RPMI7951 (cell line): ENCODE measurements at regions not wholly inside any gene's neighbourhood (a gene's known extent, or its start where the extent isn't known, plus 50 kb on each side); places are given as distances from the start of the nearest gene placed in this dataset.

Experiments used
- DNase-seq: peaks from one replicate; pipeline ENCODE4 v3.0.0-alpha.2; 2012; ENCODE audit warnings: low read depth

- no peak for DNase-seq
These were observed 193.4 kb upstream of the STEAP4 start for GRCh38 chr7:88500131-88500530.

GRCh38 chr7:88495881-88496725 lies 189.4 kb upstream of the STEAP4 start:
- no peak for DNase-seq

- DNase-seq: no peak
These were observed 185.5 kb upstream of the STEAP4 start for GRCh38 chr7:88492153-88492552.

- no peak for DNase-seq
These were observed 184.2 kb upstream of the STEAP4 start for GRCh38 chr7:88490874-88491273.

GRCh38 chr7:88490161-88490560 lies 183.5 kb upstream of the STEAP4 start:
- DNase-seq: no peak

GRCh38 chr7:88485821-88486220 lies 179.1 kb upstream of the STEAP4 start:
- DNase-seq: no peak

- DNase-seq: no peak
These were observed 177.9 kb upstream of the STEAP4 start for GRCh38 chr7:88484551-88484950.

- DNase-seq: no peak
These were observed 174.2 kb upstream of the STEAP4 start for GRCh38 chr7:88480896-88481295.

GRCh38 chr7:88480271-88480670 lies 173.6 kb upstream of the STEAP4 start:
- DNase-seq: no peak

- no peak for DNase-seq
These were observed 171.3 kb upstream of the STEAP4 start for GRCh38 chr7:88477976-88478375.

GRCh38 chr7:88465600-88465999 lies 158.9 kb upstream of the STEAP4 start:
- DNase-seq: no peak

GRCh38 chr7:88462799-88463198 lies 156.1 kb upstream of the STEAP4 start:
- no peak for DNase-seq

- no peak for DNase-seq
These were observed 154.0 kb upstream of the STEAP4 start for GRCh38 chr7:88460650-88461049.

- no peak for DNase-seq
These were observed 152.3 kb upstream of the STEAP4 start for GRCh38 chr7:88458946-88459345.

GRCh38 chr7:88458279-88458678 lies 151.6 kb upstream of the STEAP4 start:
- no peak for DNase-seq

GRCh38 chr7:88457320-88457719 lies 150.6 kb upstream of the STEAP4 start:
- no peak for DNase-seq

- DNase-seq: no peak
These were observed 149.8 kb upstream of the STEAP4 start for GRCh38 chr7:88456490-88456889.

GRCh38 chr7:88455696-88456095 lies 149.0 kb upstream of the STEAP4 start:
- DNase-seq: no peak

- DNase-seq: no peak
These were observed 146.0 kb upstream of the STEAP4 start for GRCh38 chr7:88452646-88453045.

GRCh38 chr7:88450874-88451273 lies 144.2 kb upstream of the STEAP4 start:
- DNase-seq: no peak

GRCh38 chr7:88449410-88449809 lies 142.7 kb upstream of the STEAP4 start:
- DNase-seq: no peak

GRCh38 chr7:88442413-88442812 lies 135.7 kb upstream of the STEAP4 start:
- no peak for DNase-seq

GRCh38 chr7:88437132-88437531 lies 130.4 kb upstream of the STEAP4 start:
- DNase-seq: no peak

GRCh38 chr7:88432301-88432700 lies 125.6 kb upstream of the STEAP4 start:
- DNase-seq: no peak
